ENCODE measurements at regions not wholly inside any gene's neighbourhood (a gene's known extent, or its start where the extent isn't known, plus 50 kb on each side); places are given as distances from the start of the nearest gene placed in this dataset.

DNA sequence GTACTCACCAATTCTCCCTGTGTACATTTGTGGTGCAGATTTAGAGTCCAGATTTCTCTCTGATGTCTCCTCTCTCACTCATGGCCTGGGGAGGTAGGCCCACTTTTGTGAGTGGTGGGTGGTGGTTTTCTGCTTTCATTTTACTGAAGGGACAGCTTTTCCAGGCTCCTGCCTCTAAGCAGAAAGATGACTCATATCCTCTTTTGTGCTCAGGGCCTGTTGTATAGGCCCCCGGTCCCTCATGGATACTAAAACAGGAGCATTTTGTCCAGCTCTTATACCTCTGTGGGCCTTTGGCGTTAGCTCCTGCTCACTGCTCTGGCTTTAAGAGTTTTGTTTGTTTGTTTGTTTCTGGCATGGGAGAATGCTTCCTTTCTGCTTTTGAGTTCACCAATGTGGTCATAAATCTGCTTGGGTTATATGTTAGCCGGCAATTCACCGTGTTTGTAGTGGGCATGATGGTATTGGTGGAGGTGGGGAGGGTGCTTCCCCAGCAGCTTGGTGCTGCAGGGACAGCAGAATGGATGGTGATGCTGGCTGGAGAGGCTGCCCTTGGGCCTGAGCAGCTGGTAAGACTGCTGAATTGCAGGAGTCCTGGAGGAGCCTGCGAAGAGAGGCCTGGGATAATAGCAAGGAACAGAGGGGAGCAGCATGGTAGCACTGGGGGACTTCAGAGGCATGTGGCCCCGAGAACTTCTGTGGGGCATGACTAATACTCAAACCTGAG is 468.7 kb downstream of the RPS24 start:
- DNase-seq, result peak; percentile 32 to 36 (median 35)

DNA sequence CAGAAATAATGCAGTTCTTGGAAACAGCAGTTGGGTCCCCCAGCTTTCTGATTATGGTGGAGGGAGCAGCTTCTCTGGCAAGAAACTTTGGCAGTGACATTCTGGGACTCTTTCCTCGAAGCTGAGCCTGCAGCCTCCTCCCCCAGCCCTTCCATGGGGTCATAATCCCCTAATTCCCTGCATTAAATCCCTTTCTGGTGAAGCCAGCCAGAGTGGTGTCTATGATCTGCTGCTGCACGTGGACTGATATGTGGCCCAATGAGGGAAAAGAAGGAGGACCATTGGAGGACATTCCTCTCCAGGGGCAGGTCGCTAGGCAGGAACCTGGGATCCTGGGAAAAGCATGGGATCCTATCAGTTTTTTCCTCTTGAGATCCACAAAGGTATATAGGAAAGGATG is 470.5 kb downstream of the RPS24 start:
- DNase-seq, result no peak

DNA sequence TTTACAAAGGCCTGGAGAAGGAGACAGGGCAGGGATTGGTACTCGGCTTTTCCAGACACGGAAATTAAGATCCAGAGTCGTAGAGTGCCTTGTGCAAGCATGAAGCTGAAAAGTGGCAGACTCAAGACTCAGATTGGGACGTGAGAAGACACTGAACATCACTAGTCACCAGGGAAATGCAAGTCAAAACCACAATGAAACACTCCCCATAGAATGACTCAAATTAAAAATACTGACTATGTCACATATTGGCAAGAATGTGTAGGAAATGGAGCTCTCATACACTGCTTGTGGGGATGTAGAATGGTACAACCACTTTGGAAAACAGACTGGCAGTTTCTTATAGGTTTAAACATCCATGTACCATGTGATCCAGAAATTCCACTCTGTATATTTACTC is 472.0 kb downstream of the RPS24 start:
- no peak for DNase-seq

GRCh38 chr10:78506614-78507013 is 473.0 kb downstream of the RPS24 start:
- DNase-seq, result no peak

GRCh38 chr10:78507510-78508160 is 474.0 kb downstream of the RPS24 start:
- no peak for DNase-seq

- no peak for DNase-seq
Observed at GRCh38 chr10:78508955-78509748, 475.5 kb downstream of the RPS24 start.

DNA sequence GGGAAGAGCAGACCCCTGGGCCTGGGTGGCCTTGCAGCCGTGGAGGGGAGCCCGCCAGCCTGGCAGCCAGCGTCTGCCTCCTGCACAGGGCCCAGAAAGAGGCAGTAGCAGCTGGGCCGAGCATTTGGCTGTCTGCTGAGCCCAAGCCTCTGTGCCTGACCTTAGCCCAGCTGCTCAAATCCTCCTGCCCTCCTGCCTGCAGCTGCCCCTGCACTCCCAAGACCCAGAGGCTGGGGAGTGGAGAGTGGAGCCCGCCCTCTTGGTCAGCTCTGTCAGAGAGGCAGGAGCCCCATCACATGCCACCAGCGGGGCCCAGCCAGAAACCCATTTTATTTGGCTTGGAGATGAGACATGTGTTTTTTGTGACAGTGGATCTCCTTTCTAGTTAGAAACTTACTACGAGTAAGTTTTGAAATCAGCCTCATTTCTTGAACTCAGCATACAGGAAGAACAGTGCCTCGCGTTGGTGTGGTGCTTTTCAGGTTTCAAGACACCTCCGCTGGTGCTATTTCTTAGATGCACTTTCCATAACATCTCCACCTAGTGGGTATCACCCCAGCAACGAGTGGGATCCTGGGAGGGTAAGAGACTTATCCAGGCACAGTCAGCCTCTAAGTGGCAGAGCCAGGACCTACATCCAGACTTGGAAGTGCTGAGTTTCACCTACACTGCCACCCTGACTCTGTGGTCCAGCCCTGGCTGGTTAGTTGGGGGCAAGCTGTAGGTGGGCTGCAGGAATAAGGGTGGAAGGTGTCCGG is 477.1 kb downstream of the RPS24 start:
- no peak for DNase-seq

- no peak for DNase-seq
Observed at GRCh38 chr10:78511324-78512204, 477.9 kb downstream of the RPS24 start.

DNA sequence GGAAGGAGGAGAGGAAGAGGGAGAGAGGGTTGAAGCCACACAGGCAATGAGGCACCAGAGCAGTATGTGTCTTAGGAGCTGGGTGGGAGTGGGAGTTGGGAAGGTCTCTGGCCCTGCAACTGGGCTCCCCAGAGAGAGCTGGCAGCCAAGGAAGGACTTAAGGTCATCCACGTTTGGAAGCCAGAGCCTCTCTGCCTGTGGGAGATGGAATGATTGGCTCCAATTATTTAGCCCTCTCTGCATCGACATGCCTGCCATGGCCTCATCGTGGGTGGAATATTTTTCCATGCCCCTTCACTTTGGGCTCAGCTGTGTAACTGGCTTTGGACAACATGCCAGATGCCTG is 478.5 kb downstream of the RPS24 start:
- no peak for DNase-seq

DNA sequence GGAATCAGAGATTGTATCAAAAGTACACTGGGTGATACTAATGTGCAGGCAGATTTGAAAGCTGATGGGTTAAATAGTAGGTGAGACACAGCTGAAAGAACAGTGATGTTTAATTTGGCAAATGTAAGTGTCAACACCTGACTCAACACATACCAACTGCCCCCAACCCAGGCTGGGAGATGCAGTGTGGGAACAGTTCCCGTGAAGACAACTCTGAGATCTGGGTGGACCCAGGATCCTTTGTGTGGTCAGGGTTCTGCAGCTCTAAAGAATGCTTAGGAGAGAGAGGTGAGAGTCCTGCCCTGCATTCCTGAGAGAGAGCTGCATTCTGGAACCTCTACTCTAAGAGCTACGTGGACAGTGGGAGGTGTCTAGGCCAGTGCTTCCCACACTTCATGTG is 479.7 kb downstream of the RPS24 start:
- no peak for DNase-seq

DNA sequence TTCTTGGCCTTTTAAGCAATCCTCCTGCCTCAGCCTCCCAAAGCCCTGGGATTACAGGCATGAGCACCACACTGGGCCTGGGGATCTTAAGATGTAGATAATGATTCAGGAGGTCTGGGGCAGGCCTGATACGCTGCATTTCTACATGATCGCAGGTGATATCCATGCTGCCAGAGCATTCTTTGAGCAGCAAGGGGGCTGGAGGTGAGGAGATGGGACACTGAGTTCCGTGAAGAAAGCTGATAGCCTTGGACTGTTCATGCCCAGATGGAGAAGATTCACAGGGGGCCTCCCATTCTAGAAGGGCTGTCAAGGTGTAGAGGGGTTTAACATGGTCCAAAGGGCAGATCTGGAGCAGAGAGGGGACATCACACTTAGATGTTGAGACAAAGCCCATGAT is 480.3 kb downstream of the RPS24 start:
- DNase-seq, result no peak

DNA sequence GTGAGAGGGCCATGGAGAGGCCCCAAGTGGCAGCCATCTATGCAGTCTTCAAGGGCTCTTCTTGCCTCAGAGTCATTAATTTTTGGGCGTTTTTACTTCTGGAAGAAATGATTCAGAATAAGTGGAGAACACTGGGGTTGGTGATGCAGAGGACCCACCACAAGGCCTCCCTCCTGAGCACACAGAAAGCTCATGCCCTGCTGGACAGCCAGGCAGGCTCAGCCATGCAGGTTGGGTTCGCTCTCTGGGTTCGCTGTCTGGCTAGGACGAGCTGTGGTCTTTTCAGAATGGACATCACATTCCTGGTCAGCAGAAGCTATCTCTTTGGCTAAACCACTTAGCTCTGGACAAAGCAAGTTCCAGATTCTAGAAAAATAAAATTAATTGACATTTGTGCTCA is 480.8 kb downstream of the RPS24 start:
- no peak for DNase-seq

- no peak for DNase-seq
Observed at GRCh38 chr10:78515038-78515872, 481.6 kb downstream of the RPS24 start.

DNA sequence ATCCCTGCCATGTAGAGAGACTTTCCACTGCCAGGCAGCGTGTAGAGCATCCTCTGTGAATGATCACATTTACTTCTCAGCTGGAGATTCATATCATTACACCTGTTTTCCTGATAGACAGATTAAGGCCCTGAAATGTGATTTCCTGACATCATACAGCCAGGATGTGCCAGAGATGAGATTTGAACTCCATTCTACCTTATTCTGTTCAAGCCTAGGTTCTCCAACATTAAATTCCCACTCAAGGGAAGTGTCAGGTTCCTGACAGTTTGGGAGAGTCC is 482.1 kb downstream of the RPS24 start:
- no peak for DNase-seq

GRCh38 chr10:78516236-78516635 is 482.6 kb downstream of the RPS24 start:
- DNase-seq, result no peak

DNA sequence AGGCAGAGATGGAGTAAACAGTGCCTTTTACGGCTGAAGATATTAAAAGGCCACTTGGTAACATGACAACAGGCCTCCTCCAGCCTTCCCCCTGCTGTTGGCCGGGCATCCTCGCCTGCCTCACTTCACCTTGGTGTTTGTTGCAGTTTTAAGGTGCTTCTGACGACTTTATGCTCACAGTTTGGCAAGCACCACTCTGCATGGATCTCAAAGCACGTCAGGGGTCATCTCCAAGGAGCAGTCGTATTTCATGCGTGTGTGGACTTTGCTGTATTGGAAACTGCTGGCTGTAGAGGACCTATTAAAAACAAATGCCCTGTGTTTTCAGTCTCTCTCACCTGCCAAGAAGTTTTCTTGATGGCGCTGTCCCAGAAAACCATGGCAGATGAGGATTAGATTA is 483.1 kb downstream of the RPS24 start:
- no peak for DNase-seq

GRCh38 chr10:78518224-78518623 is 484.6 kb downstream of the RPS24 start:
- no peak for DNase-seq

DNA sequence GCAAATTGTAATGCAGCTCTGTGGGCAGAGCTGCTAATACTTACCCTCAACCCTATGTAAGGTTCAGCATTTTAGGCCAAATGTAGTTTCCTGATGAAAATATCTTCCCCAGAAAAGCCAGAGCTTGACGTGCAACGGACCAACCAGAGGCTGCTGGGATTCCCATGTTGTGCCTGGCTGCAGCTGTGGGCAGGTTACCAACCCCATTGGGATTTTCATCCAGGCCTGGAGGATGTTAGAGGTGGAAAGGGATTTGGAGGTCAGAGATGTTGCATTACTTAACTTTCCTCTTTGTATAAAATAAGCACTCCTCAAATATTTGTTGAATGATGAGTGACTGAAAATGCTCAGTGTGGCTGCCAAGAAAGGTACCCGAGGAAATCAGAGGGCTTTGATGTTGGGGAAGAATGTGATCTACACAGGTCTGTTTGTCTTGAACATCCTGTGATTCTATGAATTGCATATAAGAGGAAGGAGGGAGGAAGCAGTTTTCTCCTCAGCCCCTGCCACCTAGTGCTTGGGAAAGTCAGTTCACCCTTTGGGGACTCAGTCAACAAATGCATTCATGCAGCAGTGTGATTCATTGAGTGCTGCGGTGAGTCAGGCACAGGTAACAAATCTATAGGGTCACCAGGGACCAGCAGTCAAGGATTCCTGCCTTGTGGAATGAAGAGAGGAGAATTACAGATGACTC is 487.2 kb downstream of the RPS24 start:
- no peak for DNase-seq

DNA sequence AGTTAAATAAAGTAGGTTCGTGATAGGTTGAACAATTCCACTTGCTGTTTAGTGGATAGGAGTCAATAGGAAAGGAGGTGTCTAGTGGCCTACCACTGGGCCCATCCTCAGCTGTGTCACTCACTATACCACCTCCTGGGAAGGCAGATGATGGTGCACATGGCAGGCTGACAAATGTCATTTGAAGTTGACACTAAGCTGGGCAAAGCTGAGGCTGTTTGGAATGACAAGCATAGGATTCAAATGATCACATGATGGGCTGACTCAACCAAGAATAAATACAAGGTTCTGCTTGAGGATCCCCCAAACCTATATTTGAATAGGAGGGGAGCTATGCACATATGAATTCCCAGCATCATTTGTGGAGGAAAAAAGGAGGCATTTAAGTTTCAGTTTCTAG is 489.8 kb downstream of the RPS24 start:
- DNase-seq, result peak in 2 of 3 donors; percentile 4 to 42

- DNase-seq, result no peak
Observed at GRCh38 chr10:78524342-78524741, 490.7 kb downstream of the RPS24 start.

DNA sequence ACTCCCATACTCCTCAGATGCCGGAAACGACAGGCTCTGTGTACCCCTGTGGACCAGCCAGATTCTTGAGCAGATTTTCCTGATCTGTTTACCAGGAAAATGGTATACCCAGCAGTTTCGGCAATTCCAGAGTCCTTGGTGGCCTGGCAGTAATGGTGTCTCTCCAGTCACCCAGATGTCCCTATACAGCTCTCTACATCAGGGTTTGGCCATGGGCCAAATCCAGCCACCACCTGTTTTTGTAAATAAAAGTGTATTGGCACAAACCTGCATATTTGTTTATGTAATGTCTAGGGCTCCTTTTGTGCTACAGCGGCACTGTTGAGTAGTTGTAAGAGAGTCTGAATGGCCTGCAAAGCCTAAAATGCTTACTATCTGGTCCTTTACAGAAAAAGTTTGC is 491.3 kb downstream of the RPS24 start:
- no peak for DNase-seq

Data from suppressor macrophage treated with lipopolysaccharide for 1 hour (primary cell).